BLaER1 treated with 17β-estradiol and CSF1 and Interleukin-3, amounts not matched to agents 10 nM and 100 nM (cell line): ENCODE measurements at regions not wholly inside any gene's neighbourhood (a gene's known extent, or its start where the extent isn't known, plus 50 kb on each side); places are given as distances from the start of the nearest gene placed in this dataset.
A peak's percentile ranks its signal among the peaks of the same experiment; 100 is the strongest.

ENCODE experiments used
- H3K27ac ChIP-seq, 11 experiments: shearing (Covaris generic); formaldehyde crosslinking; 2 replicates each; pipeline ENCODE4 v1.8.1; 2022
- H3K27me3 ChIP-seq, 11 experiments: shearing (Covaris generic); formaldehyde crosslinking; 2 replicates each; pipeline ENCODE4 v1.8.1; 2022
- H3K36me3 ChIP-seq, 11 experiments: shearing (Covaris generic); formaldehyde crosslinking; 2 replicates each; pipeline ENCODE4 v1.8.1; 2022
- H3K4me1 ChIP-seq, 10 experiments: shearing (Covaris generic); formaldehyde crosslinking; 2 replicates each; pipeline ENCODE4 v1.8.1; 2022
- H3K4me2 ChIP-seq, 11 experiments: shearing (Covaris generic); formaldehyde crosslinking; 2 replicates each; pipeline ENCODE4 v1.8.1; 2022
- H3K4me3 ChIP-seq, 10 experiments: shearing (Covaris generic); formaldehyde crosslinking; 2 replicates each; pipeline ENCODE4 v1.8.1; 2022
- H3K9ac ChIP-seq, 11 experiments: shearing (Covaris generic); formaldehyde crosslinking; 2 replicates each; pipeline ENCODE4 v1.8.1; 2022
- H3K9me3 ChIP-seq, 11 experiments: shearing (Covaris generic); formaldehyde crosslinking; replicated peaks in 1 of 11; 2 replicates each; pipeline ENCODE4 v1.8.1; 2022
- H4K20me1 ChIP-seq, 11 experiments: shearing (Covaris generic); formaldehyde crosslinking; 2 replicates each; pipeline ENCODE4 v1.8.1; 2022
- Cebpa-rat ChIP-seq, 11 experiments: shearing (Covaris generic); IDR thresholded peaks; 2 replicates each; pipeline ENCODE4 v1.8.1; 2022

GRCh38 chr15:38168467-38169070, 84.1 kb upstream of the SPRED1 start:
- TF ChIP-seq Cebpa-rat (IDR thresholded peaks at IDR 0.05): no peak
- Histone ChIP-seq H3K9me3 (peaks cover 5 to 8% (median 8%) of the 10 kb centered on the region in 11 experiments; a peak in 15 of 22 replicates), H3K36me3 (no peaks in the 10 kb centered on the region), H3K4me3 (no peak overlapping the region), H3K27me3 (no peaks in the 10 kb centered on the region), H4K20me1 (no peaks in the 10 kb centered on the region), H3K9ac (0 out of 22 replicates have a peak overlapping the region, but pooled peaks of 1 of the 11 experiments have one; percentile 15), H3K4me2 (peak overlapping the region in 9 of 11 experiments; percentile 9 to 74 (median 32); a peak in 16 of 22 replicates), H3K27ac (peak overlapping the region in 1 of 11 experiments; percentile 63; a peak in 1 of 22 replicates), H3K4me1 (peaks cover 7 to 27% (median 17%) of the 10 kb centered on the region in 10 experiments)

- peaks cover 5 to 8% (median 8%) of the 10 kb centered on the region in 11 experiments; a peak in 15 of 22 replicates for H3K9me3 ChIP-seq
- H3K4me2 ChIP-seq: no peak overlapping the region
- H3K9ac ChIP-seq: no peak overlapping the region
- no peaks in the 10 kb centered on the region for H4K20me1 ChIP-seq
- peaks cover 10 to 40% (median 25%) of the 10 kb centered on the region in 10 experiments for H3K4me1 ChIP-seq
- no peak overlapping the region for H3K27ac ChIP-seq
- no peaks in the 10 kb centered on the region for H3K27me3 ChIP-seq
- H3K36me3 ChIP-seq: no peaks in the 10 kb centered on the region
- TF ChIP-seq Cebpa-rat (IDR thresholded peaks at IDR 0.05): no peak
- no peak overlapping the region for H3K4me3 ChIP-seq
These were observed 80.7 kb upstream of the SPRED1 start for GRCh38 chr15:38171973-38172372.

GRCh38 chr15:38174691-38175090, 77.9 kb upstream of the SPRED1 start:
- Histone ChIP-seq H3K4me3 (no peak overlapping the region), H4K20me1 (no peaks in the 10 kb centered on the region), H3K27ac (no peak overlapping the region), H3K36me3 (no peaks in the 10 kb centered on the region), H3K9me3 (peaks cover 5 to 8% (median 8%) of the 10 kb centered on the region in 11 experiments; a peak in 15 of 22 replicates), H3K27me3 (no peaks in the 10 kb centered on the region), H3K4me1 (peaks cover 4 to 44% (median 24%) of the 10 kb centered on the region in 10 experiments; a peak in 19 of 20 replicates), H3K9ac (no peak overlapping the region), H3K4me2 (no peak overlapping the region)
- TF ChIP-seq Cebpa-rat (IDR thresholded peaks at IDR 0.05): no peak

GRCh38 chr15:38176155-38176554, 76.5 kb upstream of the SPRED1 start:
- Histone ChIP-seq H3K9ac (no peak overlapping the region), H3K9me3 (peaks cover 5 to 8% (median 8%) of the 10 kb centered on the region in 11 experiments; a peak in 15 of 22 replicates), H4K20me1 (no peaks in the 10 kb centered on the region), H3K36me3 (no peaks in the 10 kb centered on the region), H3K4me2 (peak overlapping the region in 7 of 11 experiments; percentile 41 to 67 (median 53); a peak in 9 of 22 replicates), H3K4me3 (no peak overlapping the region), H3K27me3 (no peaks in the 10 kb centered on the region), H3K27ac (no peak overlapping the region; a peak in 1 of 22 replicates), H3K4me1 (peaks cover 4 to 30% (median 20%) of the 10 kb centered on the region in 10 experiments; a peak in 18 of 20 replicates)
- TF ChIP-seq Cebpa-rat (IDR thresholded peaks at IDR 0.05): no peak

GRCh38 chr15:38176691-38177090, 75.9 kb upstream of the SPRED1 start:
- H4K20me1 ChIP-seq: no peaks in the 10 kb centered on the region
- no peak overlapping the region for H3K9ac ChIP-seq
- H3K9me3 ChIP-seq: peaks cover 5 to 8% (median 8%) of the 10 kb centered on the region in 11 experiments; a peak in 15 of 22 replicates
- H3K4me3 ChIP-seq: no peak overlapping the region
- H3K36me3 ChIP-seq: no peaks in the 10 kb centered on the region
- H3K4me1 ChIP-seq: peaks cover 4 to 30% (median 20%) of the 10 kb centered on the region in 10 experiments; a peak in 18 of 20 replicates
- H3K27me3 ChIP-seq: no peaks in the 10 kb centered on the region
- H3K4me2 ChIP-seq: peak overlapping the region in 9 of 11 experiments; percentile 31 to 67 (median 53); a peak in 13 of 22 replicates
- no peak for TF ChIP-seq Cebpa-rat (IDR thresholded peaks at IDR 0.05)
- H3K27ac ChIP-seq: no peak overlapping the region; a peak in 1 of 22 replicates

- H3K4me3 ChIP-seq: no peak overlapping the region
- no peak for TF ChIP-seq Cebpa-rat (IDR thresholded peaks at IDR 0.05)
These were observed 69.7 kb upstream of the SPRED1 start for GRCh38 chr15:38182900-38183299.

GRCh38 chr15:38186507-38186906, 66.1 kb upstream of the SPRED1 start:
- H3K9ac ChIP-seq: no peak overlapping the region
- peak overlapping the region in 4 of 11 experiments; percentile 2 to 56 (median 35); a peak in 7 of 22 replicates for H3K4me2 ChIP-seq
- no peaks in the 10 kb centered on the region for H4K20me1 ChIP-seq
- H3K4me1 ChIP-seq: peaks cover 11 to 37% (median 13%) of the 10 kb centered on the region in 10 experiments
- H3K4me3 ChIP-seq: no peak overlapping the region
- H3K36me3 ChIP-seq: no peaks in the 10 kb centered on the region
- TF ChIP-seq Cebpa-rat (IDR thresholded peaks at IDR 0.05): no peak
- no peaks in the 10 kb centered on the region for H3K27me3 ChIP-seq
- no peak overlapping the region for H3K27ac ChIP-seq
- H3K9me3 ChIP-seq: no peaks in the 10 kb centered on the region

More at GRCh38 chr15:38182900-38183299, 69.7 kb upstream of the SPRED1 start:
- H3K4me2 ChIP-seq: no peak overlapping the region
- H3K27me3 ChIP-seq: no peaks in the 10 kb centered on the region
- H3K9me3 ChIP-seq: no peaks in the 10 kb centered on the region
- H3K27ac ChIP-seq: no peak overlapping the region
- no peaks in the 10 kb centered on the region for H4K20me1 ChIP-seq
- no peaks in the 10 kb centered on the region for H3K36me3 ChIP-seq
- no peak overlapping the region for H3K9ac ChIP-seq
- peaks cover 7 to 42% (median 9%) of the 10 kb centered on the region in 10 experiments for H3K4me1 ChIP-seq

GRCh38 chr15:38187630-38188313, 64.9 kb upstream of the SPRED1 start:
- Histone ChIP-seq H3K36me3 (no peaks in the 10 kb centered on the region), H3K4me2 (peak overlapping the region; percentile 25 to 73 (median 62)), H3K27me3 (no peaks in the 10 kb centered on the region), H3K4me3 (no peak overlapping the region), H3K4me1 (peaks cover 11 to 37% (median 13%) of the 10 kb centered on the region in 10 experiments), H4K20me1 (no peaks in the 10 kb centered on the region), H3K9me3 (no peaks in the 10 kb centered on the region), H3K9ac (no peak overlapping the region), H3K27ac (no peak overlapping the region)
- TF ChIP-seq Cebpa-rat (IDR thresholded peaks at IDR 0.05): no peak

GRCh38 chr15:38189671-38190295, 62.9 kb upstream of the SPRED1 start:
- no peak for TF ChIP-seq Cebpa-rat (IDR thresholded peaks at IDR 0.05)
- Histone ChIP-seq H3K4me1 (peaks cover 11 to 35% (median 13%) of the 10 kb centered on the region in 10 experiments), H3K4me3 (no peak overlapping the region), H3K9me3 (no peaks in the 10 kb centered on the region), H3K9ac (no peak overlapping the region), H4K20me1 (no peaks in the 10 kb centered on the region), H3K27me3 (no peaks in the 10 kb centered on the region), H3K4me2 (no peak overlapping the region), H3K36me3 (no peaks in the 10 kb centered on the region), H3K27ac (no peak overlapping the region)
